ENCODE measurements at regions not wholly inside any gene's neighbourhood (a gene's known extent, or its start where the extent isn't known, plus 50 kb on each side); places are given as distances from the start of the nearest gene placed in this dataset.
"Not testable (repeated sequence)": the region's sequence is repeated elsewhere in the genome, so short reads cannot be mapped to it uniquely, and the experiment has no call there.

GRCh38 chr2:105675841-105676240 lies 68.9 kb upstream of the NCK2 start:
- Histone ChIP-seq H3K27me3 (ENCODE audit: control insufficient read depth in 2 of 2, insufficient read depth in 2 of 2, low read length in 2 of 2) (no peaks in the 10 kb centered on the region), H3K27ac (ENCODE audit: low read depth in 2 of 2, low read length in 2 of 2) (no peak overlapping the region), H3K9ac (ENCODE audit: low read depth in 1 of 2, low read length in 2 of 2) (no peak overlapping the region), H3K4me3 (ENCODE audit: low read length in 2 of 2) (no peak overlapping the region), H3K4me1 (ENCODE audit: control insufficient read depth in 2 of 2, insufficient read depth in 2 of 2, low read length in 2 of 2) (peaks cover 0 to 5% of the 10 kb centered on the region in 2 donors), H3K36me3 (ENCODE audit: control insufficient read depth in 2 of 2, insufficient read depth in 2 of 2, low read length in 2 of 2) (no peaks in the 10 kb centered on the region), H3K9me3 (ENCODE audit: control insufficient read depth in 2 of 2, low read length in 2 of 2) (no peaks in the 10 kb centered on the region)

GRCh38 chr2:105674859-105675541 lies 69.7 kb upstream of the NCK2 start:
- Histone ChIP-seq H3K9ac (ENCODE audit: low read depth in 1 of 2, low read length in 2 of 2) (no peak overlapping the region), H3K27ac (ENCODE audit: low read depth in 2 of 2, low read length in 2 of 2) (no peak overlapping the region), H3K9me3 (ENCODE audit: control insufficient read depth in 2 of 2, low read length in 2 of 2) (no peaks in the 10 kb centered on the region), H3K4me1 (ENCODE audit: control insufficient read depth in 2 of 2, insufficient read depth in 2 of 2, low read length in 2 of 2) (peaks cover 0 to 5% of the 10 kb centered on the region in 2 donors), H3K27me3 (ENCODE audit: control insufficient read depth in 2 of 2, insufficient read depth in 2 of 2, low read length in 2 of 2) (no peaks in the 10 kb centered on the region), H3K4me3 (ENCODE audit: low read length in 2 of 2) (no peak overlapping the region), H3K36me3 (ENCODE audit: control insufficient read depth in 2 of 2, insufficient read depth in 2 of 2, low read length in 2 of 2) (no peaks in the 10 kb centered on the region)

- Histone ChIP-seq H3K4me1 (ENCODE audit: control insufficient read depth in 2 of 2, insufficient read depth in 2 of 2, low read length in 2 of 2) (peaks cover 0 to 5% of the 10 kb centered on the region in 2 donors), H3K27ac (ENCODE audit: low read depth in 2 of 2, low read length in 2 of 2) (no peak overlapping the region), H3K27me3 (ENCODE audit: control insufficient read depth in 2 of 2, insufficient read depth in 2 of 2, low read length in 2 of 2) (no peaks in the 10 kb centered on the region), H3K36me3 (ENCODE audit: control insufficient read depth in 2 of 2, insufficient read depth in 2 of 2, low read length in 2 of 2) (no peaks in the 10 kb centered on the region), H3K9ac (ENCODE audit: low read depth in 1 of 2, low read length in 2 of 2) (no peak overlapping the region), H3K9me3 (ENCODE audit: control insufficient read depth in 2 of 2, low read length in 2 of 2) (no peaks in the 10 kb centered on the region), H3K4me3 (ENCODE audit: low read length in 2 of 2) (no peak overlapping the region)
These were observed 70.3 kb upstream of the NCK2 start for GRCh38 chr2:105674401-105674800.

GRCh38 chr2:105671156-105671555 lies 73.6 kb upstream of the NCK2 start:
- no peak overlapping the region for H3K27ac ChIP-seq (ENCODE audit: low read depth in 2 of 2, low read length in 2 of 2)
- H3K27me3 ChIP-seq (ENCODE audit: control insufficient read depth in 2 of 2, insufficient read depth in 2 of 2, low read length in 2 of 2): no peaks in the 10 kb centered on the region
- no peaks in the 10 kb centered on the region for H3K36me3 ChIP-seq (ENCODE audit: control insufficient read depth in 2 of 2, insufficient read depth in 2 of 2, low read length in 2 of 2)
- no peak overlapping the region for H3K4me3 ChIP-seq (ENCODE audit: low read length in 2 of 2)
- H3K9me3 ChIP-seq (ENCODE audit: control insufficient read depth in 2 of 2, low read length in 2 of 2): peaks cover 0 to under 1% of the 10 kb centered on the region in 2 donors
- H3K4me1 ChIP-seq (ENCODE audit: control insufficient read depth in 2 of 2, insufficient read depth in 2 of 2, low read length in 2 of 2): peaks cover 0 to 5% of the 10 kb centered on the region in 2 donors
- no peak overlapping the region for H3K9ac ChIP-seq (ENCODE audit: low read depth in 1 of 2, low read length in 2 of 2)

- no peak overlapping the region for H3K4me3 ChIP-seq (ENCODE audit: low read length in 2 of 2)
- H3K9ac ChIP-seq (ENCODE audit: low read depth in 1 of 2, low read length in 2 of 2): no peak overlapping the region
- H3K27ac ChIP-seq (ENCODE audit: low read depth in 2 of 2, low read length in 2 of 2): no peak overlapping the region
- H3K9me3 ChIP-seq (ENCODE audit: control insufficient read depth in 2 of 2, low read length in 2 of 2): peaks cover 4 to 6% of the 10 kb centered on the region in 2 donors
- H3K36me3 ChIP-seq (ENCODE audit: control insufficient read depth in 2 of 2, insufficient read depth in 2 of 2, low read length in 2 of 2): no peaks in the 10 kb centered on the region
- H3K4me1 ChIP-seq (ENCODE audit: control insufficient read depth in 2 of 2, insufficient read depth in 2 of 2, low read length in 2 of 2): no peaks in the 10 kb centered on the region
- no peaks in the 10 kb centered on the region for H3K27me3 ChIP-seq (ENCODE audit: control insufficient read depth in 2 of 2, insufficient read depth in 2 of 2, low read length in 2 of 2)
These were observed 75.3 kb upstream of the NCK2 start for GRCh38 chr2:105669384-105669891.

- H3K27ac ChIP-seq (ENCODE audit: low read depth in 2 of 2, low read length in 2 of 2): no peak overlapping the region
- H3K9ac ChIP-seq (ENCODE audit: low read depth in 1 of 2, low read length in 2 of 2): no peak overlapping the region
- H3K4me3 ChIP-seq (ENCODE audit: low read length in 2 of 2): no peak overlapping the region
- H3K27me3 ChIP-seq (ENCODE audit: control insufficient read depth in 2 of 2, insufficient read depth in 2 of 2, low read length in 2 of 2): no peaks in the 10 kb centered on the region
- no peaks in the 10 kb centered on the region for H3K4me1 ChIP-seq (ENCODE audit: control insufficient read depth in 2 of 2, insufficient read depth in 2 of 2, low read length in 2 of 2)
- H3K9me3 ChIP-seq (ENCODE audit: control insufficient read depth in 2 of 2, low read length in 2 of 2): peaks cover 4 to 6% of the 10 kb centered on the region in 2 donors
- no peaks in the 10 kb centered on the region for H3K36me3 ChIP-seq (ENCODE audit: control insufficient read depth in 2 of 2, insufficient read depth in 2 of 2, low read length in 2 of 2)
These were observed 79.2 kb upstream of the NCK2 start for GRCh38 chr2:105665480-105665879.

GRCh38 chr2:105660489-105660888 lies 84.2 kb upstream of the NCK2 start:
- Histone ChIP-seq H3K4me3 (ENCODE audit: low read length in 2 of 2) (no peak overlapping the region), H3K9ac (ENCODE audit: low read depth in 1 of 2, low read length in 2 of 2) (no peak overlapping the region), H3K27ac (ENCODE audit: low read depth in 2 of 2, low read length in 2 of 2) (no peak overlapping the region), H3K27me3 (ENCODE audit: control insufficient read depth in 2 of 2, insufficient read depth in 2 of 2, low read length in 2 of 2) (no peaks in the 10 kb centered on the region), H3K36me3 (ENCODE audit: control insufficient read depth in 2 of 2, insufficient read depth in 2 of 2, low read length in 2 of 2) (no peaks in the 10 kb centered on the region), H3K4me1 (ENCODE audit: control insufficient read depth in 2 of 2, insufficient read depth in 2 of 2, low read length in 2 of 2) (no peaks in the 10 kb centered on the region), H3K9me3 (ENCODE audit: control insufficient read depth in 2 of 2, low read length in 2 of 2) (peaks cover 0 to 4% of the 10 kb centered on the region in 2 donors)

GRCh38 chr2:105655723-105656606 lies 88.7 kb upstream of the NCK2 start:
- not testable (repeated sequence) for H3K9ac ChIP-seq (ENCODE audit: low read depth in 1 of 2, low read length in 2 of 2); H3K27ac ChIP-seq (ENCODE audit: low read depth in 2 of 2, low read length in 2 of 2); H3K36me3 ChIP-seq (ENCODE audit: control insufficient read depth in 2 of 2, insufficient read depth in 2 of 2, low read length in 2 of 2); H3K9me3 ChIP-seq (ENCODE audit: control insufficient read depth in 2 of 2, low read length in 2 of 2); H3K4me1 ChIP-seq (ENCODE audit: control insufficient read depth in 2 of 2, insufficient read depth in 2 of 2, low read length in 2 of 2); H3K27me3 ChIP-seq (ENCODE audit: control insufficient read depth in 2 of 2, insufficient read depth in 2 of 2, low read length in 2 of 2); H3K4me3 ChIP-seq (ENCODE audit: low read length in 2 of 2)

GRCh38 chr2:105655244-105655643 lies 89.5 kb upstream of the NCK2 start:
- Histone ChIP-seq H3K9me3 (ENCODE audit: control insufficient read depth in 2 of 2, low read length in 2 of 2) (no peaks in the 10 kb centered on the region), H3K36me3 (ENCODE audit: control insufficient read depth in 2 of 2, insufficient read depth in 2 of 2, low read length in 2 of 2) (no peaks in the 10 kb centered on the region), H3K4me3 (ENCODE audit: low read length in 2 of 2) (no peak overlapping the region), H3K27ac (ENCODE audit: low read depth in 2 of 2, low read length in 2 of 2) (no peak overlapping the region), H3K9ac (ENCODE audit: low read depth in 1 of 2, low read length in 2 of 2) (no peak overlapping the region), H3K4me1 (ENCODE audit: control insufficient read depth in 2 of 2, insufficient read depth in 2 of 2, low read length in 2 of 2) (peaks cover 0 to 8% of the 10 kb centered on the region in 2 donors), H3K27me3 (ENCODE audit: control insufficient read depth in 2 of 2, insufficient read depth in 2 of 2, low read length in 2 of 2) (no peaks in the 10 kb centered on the region)

- Histone ChIP-seq H3K4me3 (ENCODE audit: low read length in 2 of 2) (no peak overlapping the region), H3K27me3 (ENCODE audit: control insufficient read depth in 2 of 2, insufficient read depth in 2 of 2, low read length in 2 of 2) (no peaks in the 10 kb centered on the region), H3K36me3 (ENCODE audit: control insufficient read depth in 2 of 2, insufficient read depth in 2 of 2, low read length in 2 of 2) (no peaks in the 10 kb centered on the region), H3K9ac (ENCODE audit: low read depth in 1 of 2, low read length in 2 of 2) (no peak overlapping the region), H3K9me3 (ENCODE audit: control insufficient read depth in 2 of 2, low read length in 2 of 2) (no peaks in the 10 kb centered on the region), H3K27ac (ENCODE audit: low read depth in 2 of 2, low read length in 2 of 2) (no peak overlapping the region), H3K4me1 (ENCODE audit: control insufficient read depth in 2 of 2, insufficient read depth in 2 of 2, low read length in 2 of 2) (peaks cover 0 to 8% of the 10 kb centered on the region in 2 donors)
These were observed 90.2 kb upstream of the NCK2 start for GRCh38 chr2:105654474-105655004.

Measured in mucosa of rectum (tissue), 2 donors.